IMR-90 (cell line): ENCODE measurements at regions not wholly inside any gene's neighbourhood (a gene's known extent, or its start where the extent isn't known, plus 50 kb on each side); places are given as distances from the start of the nearest gene placed in this dataset.
"Not testable (repeated sequence)": the region's sequence is repeated elsewhere in the genome, so short reads cannot be mapped to it uniquely, and the experiment has no call there.

ENCODE experiments used
- ATAC-seq: fragments of 200-7000 bp; cut with Tn5 transposase; 2 replicates; pipeline ENCODE4 v1.9.1; 2020; ENCODE audit warnings: low read depth, mild to moderate bottlenecking, moderate library complexity
- BruUV-seq: library from RNA; stranded (reverse); fragments of 400-500 nt; replicated peaks from 2 replicates; lab custom pipeline; 2021; lab: Mats Ljungman, UMichigan
- CTCF ChIA-PET: fragments of 300-600 bp; formaldehyde crosslinking; extraction: SDS; loops from one replicate; lab custom pipeline; 2021; ENCODE audit warnings: antibody characterized with exemption; lab: Yijun Ruan, JAX
- POLR2A ChIA-PET: fragments of 300-600 bp; sonication (Branson Sonifier 250); formaldehyde crosslinking; loops from one replicate; lab custom pipeline; 2022; ENCODE audit warnings: antibody characterized with exemption; ENCODE audit not compliant: unreplicated experiment; lab: Charles Lee
- DNase-seq: peaks from one replicate; pipeline ENCODE4 v3.0.0; 2013
- H2AFZ ChIP-seq: replicated peaks from 2 replicates; pipeline ENCODE3; 2013; ENCODE audit warnings: low read length, mild to moderate bottlenecking; ENCODE audit not compliant: poor library complexity
- H2AK5ac ChIP-seq: 2 replicates; pipeline ENCODE4 v1.6.1; 2013; ENCODE audit warnings: low read depth, low read length, inconsistent platforms
- H2AK9ac ChIP-seq: replicated peaks from 2 replicates; pipeline ENCODE3; 2013; ENCODE audit warnings: mild to moderate bottlenecking, low read depth, low read length, moderate library complexity; ENCODE audit not compliant: poor library complexity
- H2BK120ac ChIP-seq: 2 replicates; pipeline ENCODE4 v1.6.1; 2013; ENCODE audit warnings: low read depth, low read length, inconsistent platforms
- H2BK15ac ChIP-seq: 3 replicates; pipeline ENCODE4 v1.6.1; 2013; ENCODE audit warnings: low read depth, low read length, inconsistent platforms
- H2BK20ac ChIP-seq: 2 replicates; pipeline ENCODE4 v1.6.1; 2013; ENCODE audit warnings: low read depth, mild to moderate bottlenecking, inconsistent platforms, low read length, moderate library complexity
- H2BK5ac ChIP-seq: 2 replicates; pipeline ENCODE4 v1.6.1; 2013; ENCODE audit warnings: mild to moderate bottlenecking, low read depth, low read length, inconsistent platforms; ENCODE audit not compliant: poor library complexity, severe bottlenecking
- H3K14ac ChIP-seq: replicated peaks from 2 replicates; pipeline ENCODE4 v1.6.1; 2013; ENCODE audit warnings: low read depth, low read length, inconsistent platforms
- H3K18ac ChIP-seq: 2 replicates; pipeline ENCODE4 v1.6.1; 2013; ENCODE audit warnings: low read depth, low read length, control low read depth
- H3K23ac ChIP-seq: 2 replicates; pipeline ENCODE4 v1.6.1; 2013; ENCODE audit warnings: low read depth, low read length, inconsistent platforms
- H3K27ac ChIP-seq: 2 replicates; pipeline ENCODE4 v1.5.1; 2013; ENCODE audit warnings: mild to moderate bottlenecking, control low read depth, low read length; ENCODE audit not compliant: insufficient read depth
- H3K27me3 ChIP-seq: 2 replicates; pipeline ENCODE4 v1.6.1; 2013; ENCODE audit warnings: low read length; ENCODE audit not compliant: control insufficient read depth, insufficient read depth
- H3K36me3 ChIP-seq: 2 replicates; pipeline ENCODE4 v1.6.1; 2013; ENCODE audit warnings: low read length, mixed read lengths; ENCODE audit not compliant: control insufficient read depth, insufficient read depth
- H3K4ac ChIP-seq: 2 replicates; pipeline ENCODE4 v1.6.1; 2013; ENCODE audit warnings: low read depth, low read length, inconsistent platforms
- H3K4me1 ChIP-seq: 2 replicates; pipeline ENCODE4 v1.6.1; 2013; ENCODE audit warnings: low read length, mixed read lengths; ENCODE audit not compliant: control insufficient read depth, insufficient read depth
- H3K4me2 ChIP-seq: 2 replicates; pipeline ENCODE4 v1.6.1; 2013; ENCODE audit warnings: low read depth, mild to moderate bottlenecking, control low read depth, low read length, moderate library complexity
- H3K4me3 ChIP-seq: 2 replicates; pipeline ENCODE4 v1.5.1; 2013; ENCODE audit warnings: low read depth, mild to moderate bottlenecking, control low read depth, low read length, moderate library complexity; ENCODE audit not compliant: insufficient read depth
- H3K56ac ChIP-seq: 2 replicates; pipeline ENCODE4 v1.6.1; 2013; ENCODE audit warnings: low read length, inconsistent platforms; ENCODE audit not compliant: insufficient read depth; ENCODE audit errors: extremely low read depth
- H3K79me1 ChIP-seq, 2 experiments: 2 replicates each; pipeline ENCODE4 v1.6.1; 2013; ENCODE audit warnings: low read length in 2 of 2, inconsistent platforms in 1 of 2, low read depth in 1 of 2
- H3K9ac ChIP-seq: 2 replicates; pipeline ENCODE4 v1.6.1; 2013; ENCODE audit warnings: low read depth, low read length, control low read depth
- H3K9me1 ChIP-seq: 2 replicates; pipeline ENCODE4 v1.6.1; 2013; ENCODE audit warnings: low read length, inconsistent platforms; ENCODE audit not compliant: insufficient read depth
- H3K9me3 ChIP-seq: 2 replicates; pipeline ENCODE4 v1.6.1; 2013; ENCODE audit warnings: low read length; ENCODE audit not compliant: control insufficient read depth, insufficient read depth
- H4K20me1 ChIP-seq: 2 replicates; pipeline ENCODE4 v1.6.1; 2013; ENCODE audit warnings: low read length, inconsistent platforms; ENCODE audit not compliant: insufficient read depth
- H4K5ac ChIP-seq: 2 replicates; pipeline ENCODE4 v1.6.1; 2013; ENCODE audit warnings: mild to moderate bottlenecking, low read depth, low read length, control low read depth
- H4K8ac ChIP-seq, 2 experiments: 2 replicates each; pipeline ENCODE4 v1.6.1; 2013; ENCODE audit warnings: low read depth in 2 of 2, low read length in 2 of 2, control low read depth in 1 of 2, inconsistent platforms in 1 of 2
- H4K91ac ChIP-seq: 2 replicates; pipeline ENCODE4 v1.6.1; 2013; ENCODE audit warnings: low read depth, low read length, inconsistent platforms; ENCODE audit not compliant: insufficient read depth
- MAFK ChIP-seq: IDR thresholded peaks from 2 replicates; pipeline ENCODE4 v1.6.1; 2012; ENCODE audit warnings: low read depth, low read length, improper control_type of control experiment
- WGBS, 2 experiments: methylation state at CpG; one replicate each; pipeline versions ENCODE4 v1.1.5 to v1.1.7; 2013; ENCODE audit warnings: missing lambda C conversion rate in 2 of 2; ENCODE audit not compliant: insufficient read length in 1 of 2; ENCODE audit errors: extremely low coverage in 2 of 2; 5-methylcytosine and 5-hydroxymethylcytosine counted together
- dilution Hi-C: fragments of 300-500 bp; cut with HindIII; formaldehyde crosslinking; loops from one replicate; pipeline ENCODE4 v1.14.3; 2018; ENCODE audit warnings: low sequenced_read_pairs; ENCODE audit not compliant: unreplicated experiment
- in situ Hi-C: fragments of 300-500 bp; cut with MboI; formaldehyde crosslinking; loops from 3 replicates; pipeline ENCODE4 v1.14.3; 2019; ENCODE audit warnings: low sequenced_read_pairs, inconsistent platforms, mixed read lengths
- intact Hi-C: fragments of 100-400 bp; cut with micrococcal nuclease; formaldehyde crosslinking; loops from 2 replicates; pipeline ENCODE4 v1.10.0; 2022

DNA sequence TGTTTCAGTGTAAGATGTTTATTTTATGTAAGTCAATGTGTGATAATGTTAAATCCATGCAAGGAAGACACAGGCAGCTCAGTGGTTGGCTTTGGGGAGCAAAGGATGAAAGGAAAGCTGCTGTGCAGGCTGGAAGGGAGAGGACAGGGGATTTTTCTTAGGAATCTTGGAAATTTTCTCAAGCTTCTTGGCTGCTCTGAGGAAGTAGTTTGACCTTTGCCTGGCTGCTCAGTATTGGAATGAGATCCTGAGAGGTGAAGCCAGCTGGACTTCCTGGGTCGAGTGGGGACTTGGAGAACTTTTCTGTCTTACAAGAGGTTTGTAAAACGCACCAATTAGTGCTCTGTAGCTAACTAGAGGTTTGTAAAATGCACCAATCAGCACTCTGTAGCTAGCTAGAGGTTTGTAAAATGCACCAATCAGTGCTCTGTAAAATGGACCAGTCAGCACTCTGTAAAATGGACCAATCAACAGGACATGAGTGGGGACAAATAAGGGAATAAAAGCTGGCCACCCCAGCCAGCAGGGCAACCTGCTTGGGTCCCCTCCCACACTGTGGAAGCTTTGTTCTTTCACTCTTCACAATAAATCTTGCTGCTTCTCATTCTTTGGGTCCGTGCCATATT is 105.2 kb upstream of the BASP1 start:
- Histone ChIP-seq H3K4ac (peak overlapping the region; percentile 49), H3K79me1 (peaks cover 3 to 13% of the 10 kb centered on the region in 2 experiments; a peak in 2 of 4 replicates), H2BK5ac (peak overlapping the region; percentile 10), H2BK120ac (peak overlapping the region; percentile 80), H2BK15ac (peak overlapping the region; percentile 38; the same call in 1 of the 3 replicates), H3K18ac (peak overlapping the region; percentile 83), H2AK5ac (peak overlapping the region; percentile 68; the same call in 1 of the 2 replicates), H4K91ac (peak overlapping the region; percentile 44), H4K8ac (peak overlapping the region in 1 of 2 experiments; percentile 57; a peak in 1 of 4 replicates), H4K5ac (peak overlapping the region; percentile 73; the same call in 1 of the 2 replicates), H2BK20ac (peak overlapping the region; percentile 73; the same call in 1 of the 2 replicates), H3K14ac (peak overlapping the region; percentile 55; the same call in 1 of the 2 replicates)
- H3K9me3 ChIP-seq, H3K27me3 ChIP-seq, H3K9me1 ChIP-seq, H2AK9ac ChIP-seq, dilution Hi-C loops, H3K23ac ChIP-seq, POLR2A ChIA-PET, H3K4me1 ChIP-seq, H3K9ac ChIP-seq, DNase-seq, H3K4me3 ChIP-seq, H3K27ac ChIP-seq, H3K4me2 ChIP-seq, H3K36me3 ChIP-seq, H2AFZ ChIP-seq, BruUV-seq, in situ Hi-C loops, H4K20me1 ChIP-seq, H3K56ac ChIP-seq: not testable (repeated sequence)
- ATAC-seq = 0 out of 2 replicates have a peak, but pooled peaks have one; percentile 15
- WGBS, 2 experiments = 71% methylated on average over 2 of the region's 3 CpGs; no CpG with 5 or more reads in 1 of the 2 experiments
- CTCF ChIA-PET = interaction anchor here (0.6 to 1.4 kb wide), 4 partner anchors 13 to 78 kb away, joined by 3 to 5 read pairs (median 4); no protein-coding TSS in a partner anchor
- peak; percentile 39; the same call in 1 of the 2 replicates for TF ChIP-seq MAFK
- intact Hi-C loops = loop anchor here (5.0 kb wide), 1 partner anchor 175 kb away; the partner anchor contains the start of gene MYO10
